ENCODE measurements at regions not wholly inside any gene's neighbourhood (a gene's known extent, or its start where the extent isn't known, plus 50 kb on each side); places are given as distances from the start of the nearest gene placed in this dataset.

DNA sequence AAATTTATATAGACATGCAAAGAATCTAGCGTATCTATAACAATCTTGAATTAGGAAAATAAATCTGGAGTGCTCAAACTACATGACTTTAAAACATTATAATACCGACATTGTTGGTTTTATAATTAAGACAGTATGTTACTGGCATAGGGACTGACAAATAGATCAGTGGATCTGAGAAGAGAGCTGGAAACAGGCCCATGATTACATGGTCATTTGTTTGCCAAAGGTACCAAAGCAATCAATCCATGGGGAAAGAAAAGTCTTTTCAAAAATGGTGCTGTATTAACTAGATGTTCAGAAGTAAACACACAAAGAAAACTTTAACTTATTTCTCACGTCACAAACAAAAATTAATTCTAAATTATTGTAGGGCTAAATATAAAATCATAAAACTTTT, 124.2 kb downstream of the BCL2L11 start:
- no peaks in the 10 kb centered on the region for H3K27me3 ChIP-seq (ENCODE audit: control insufficient read depth in 2 of 2, insufficient read depth in 2 of 2, low read length in 2 of 2)
- no peak overlapping the region for H3K4me3 ChIP-seq (replicated peaks in 1 of 3; ENCODE audit: insufficient read depth in 1 of 3, low read depth in 1 of 3, low read length in 3 of 3)
- no peak overlapping the region for H2AFZ ChIP-seq (ENCODE audit: low read depth, low read length)
- H3K27ac ChIP-seq (ENCODE audit: insufficient read depth, low read depth, low read length): no peak overlapping the region
- no TSS peak for BruUV-seq (replicated peaks)
- H3K9me1 ChIP-seq (replicated peaks; ENCODE audit: control insufficient read depth, extremely low read depth, insufficient read depth, low read length): no peaks in the 10 kb centered on the region
- no peaks in the 10 kb centered on the region for H3K4me1 ChIP-seq (ENCODE audit: control insufficient read depth, extremely low read depth, insufficient read depth, low read length)
- no peak overlapping the region for H3K9ac ChIP-seq (replicated peaks; ENCODE audit: extremely low read depth, insufficient read depth, low read length)
- intact Hi-C loops (cut with micrococcal nuclease) (no loop called here), dilution Hi-C loops (cut with MboI; ENCODE audit: extremely low pct_ligation_motif_present, low sequenced_read_pairs) (no loop called here)
- TF ChIP-seq EZH2 (IDR thresholded peaks at IDR 0.05; ENCODE audit: borderline replicate concordance, low read depth, low read length, severe bottlenecking): no peak
- no peak for TF ChIP-seq GATA2 (IDR thresholded peaks at IDR 0.05; ENCODE audit: insufficient read depth, insufficient read length, low read depth, low read length)
- TF ChIP-seq, protein P1, sequence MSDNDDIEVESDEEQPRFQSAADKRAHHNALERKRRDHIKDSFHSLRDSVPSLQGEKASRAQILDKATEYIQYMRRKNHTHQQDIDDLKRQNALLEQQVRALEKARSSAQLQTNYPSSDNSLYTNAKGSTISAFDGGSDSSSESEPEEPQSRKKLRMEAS (IDR thresholded peaks at IDR 0.05; ENCODE audit: insufficient read depth, insufficient read length): no peak
- no peak for TF ChIP-seq FOS (IDR thresholded peaks at IDR 0.05; ENCODE audit: borderline replicate concordance, insufficient read depth, low read length)
- TF ChIP-seq, protein P2, sequence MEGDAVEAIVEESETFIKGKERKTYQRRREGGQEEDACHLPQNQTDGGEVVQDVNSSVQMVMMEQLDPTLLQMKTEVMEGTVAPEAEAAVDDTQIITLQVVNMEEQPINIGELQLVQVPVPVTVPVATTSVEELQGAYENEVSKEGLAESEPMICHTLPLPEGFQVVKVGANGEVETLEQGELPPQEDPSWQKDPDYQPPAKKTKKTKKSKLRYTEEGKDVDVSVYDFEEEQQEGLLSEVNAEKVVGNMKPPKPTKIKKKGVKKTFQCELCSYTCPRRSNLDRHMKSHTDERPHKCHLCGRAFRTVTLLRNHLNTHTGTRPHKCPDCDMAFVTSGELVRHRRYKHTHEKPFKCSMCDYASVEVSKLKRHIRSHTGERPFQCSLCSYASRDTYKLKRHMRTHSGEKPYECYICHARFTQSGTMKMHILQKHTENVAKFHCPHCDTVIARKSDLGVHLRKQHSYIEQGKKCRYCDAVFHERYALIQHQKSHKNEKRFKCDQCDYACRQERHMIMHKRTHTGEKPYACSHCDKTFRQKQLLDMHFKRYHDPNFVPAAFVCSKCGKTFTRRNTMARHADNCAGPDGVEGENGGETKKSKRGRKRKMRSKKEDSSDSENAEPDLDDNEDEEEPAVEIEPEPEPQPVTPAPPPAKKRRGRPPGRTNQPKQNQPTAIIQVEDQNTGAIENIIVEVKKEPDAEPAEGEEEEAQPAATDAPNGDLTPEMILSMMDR (IDR thresholded peaks at IDR 0.05; ENCODE audit: extremely low read depth in 1 of 2, insufficient read depth in 1 of 2, low read depth in 1 of 2, low read length in 2 of 2): no peak
- TF ChIP-seq JUN (IDR thresholded peaks at IDR 0.05; ENCODE audit: borderline replicate concordance, insufficient read depth, insufficient read length, low read depth): no peak
- TF ChIP-seq POLR2AphosphoS5 (IDR thresholded peaks at IDR 0.05; ENCODE audit: insufficient read depth, low read depth, low read length): no peak
- TF ChIP-seq MYC (IDR thresholded peaks at IDR 0.05; ENCODE audit: low read depth, low read length): no peak
- TF ChIP-seq POLR2A (IDR thresholded peaks at IDR 0.05; ENCODE audit: low read depth, low read length): no peak
- DNase-seq (ENCODE audit: low read depth, low spot score) (no peak), FAIRE-seq (no peak)
- peaks cover 0 to 3% of the 10 kb centered on the region in 2 experiments for H3K36me3 ChIP-seq (ENCODE audit: control insufficient read depth in 2 of 2, extremely low read depth in 1 of 2, insufficient read depth in 2 of 2, low read length in 2 of 2)
- no peaks in the 10 kb centered on the region for H3K9me3 ChIP-seq (replicated peaks; ENCODE audit: control insufficient read depth, insufficient read depth, low read length)
- CTCF ChIA-PET: no interaction called here
- H4K20me1 ChIP-seq (replicated peaks; ENCODE audit: control insufficient read depth, extremely low read depth, insufficient read depth, low read length): no peaks in the 10 kb centered on the region
- no peaks in the 10 kb centered on the region for H3K79me2 ChIP-seq (ENCODE audit: control insufficient read depth, insufficient read depth, low read length)
- POLR2A ChIA-PET: no interaction called here
- no peak overlapping the region for H3K4me2 ChIP-seq (ENCODE audit: insufficient read depth, low read length)
